ENCODE measurements at regions not wholly inside any gene's neighbourhood (a gene's known extent, or its start where the extent isn't known, plus 50 kb on each side); places are given as distances from the start of the nearest gene placed in this dataset.

- no peaks in the 10 kb centered on the region for H3K27me3 ChIP-seq (ENCODE audit: insufficient read depth, low read length, poor library complexity)
- peaks cover 16% of the 10 kb centered on the region for H3K9me3 ChIP-seq (ENCODE audit: insufficient read depth, low read length, severe bottlenecking)
- no peaks in the 10 kb centered on the region for H3K79me2 ChIP-seq (ENCODE audit: insufficient read depth, low read length)
- no peaks in the 10 kb centered on the region for H3K4me1 ChIP-seq (ENCODE audit: insufficient read depth, low read length)
- TF ChIP-seq EZH2 (IDR thresholded peaks at IDR 0.05; ENCODE audit: borderline replicate concordance, low read depth, low read length, severe bottlenecking), result no peak
- no peak for TF ChIP-seq CTCF (IDR thresholded peaks at IDR 0.05; ENCODE audit: borderline replicate concordance, extremely low read depth, low read length, poor library complexity, severe bottlenecking)
- no peak overlapping the region for H3K4me3 ChIP-seq (ENCODE audit: low read depth in 1 of 2, low read length in 2 of 2)
- no peak overlapping the region for H2AFZ ChIP-seq (ENCODE audit: low read depth, low read length)
- no peak for DNase-seq
- H3K9ac ChIP-seq (ENCODE audit: low read depth, low read length), result no peak overlapping the region
- H4K20me1 ChIP-seq (ENCODE audit: insufficient read depth, low read length), result no peaks in the 10 kb centered on the region
- no peak for ATAC-seq (ENCODE audit: insufficient read depth, low read depth)
- H3K4me2 ChIP-seq (ENCODE audit: insufficient read depth, low read length), result no peak overlapping the region
- H3K27ac ChIP-seq (ENCODE audit: low read length), result no peak overlapping the region
- H3K36me3 ChIP-seq (ENCODE audit: insufficient read depth, low read length), result no peaks in the 10 kb centered on the region
Measured at GRCh38 chr10:61189912-61190311, 245.9 kb upstream of the RHOBTB1 start.

GRCh38 chr10:61188691-61189090 lies 244.7 kb upstream of the RHOBTB1 start:
- no peak for ATAC-seq (ENCODE audit: insufficient read depth, low read depth)
- TF ChIP-seq EZH2 (IDR thresholded peaks at IDR 0.05; ENCODE audit: borderline replicate concordance, low read depth, low read length, severe bottlenecking), result no peak
- H3K4me3 ChIP-seq (ENCODE audit: low read depth in 1 of 2, low read length in 2 of 2), result no peak overlapping the region

GRCh38 chr10:61188101-61188500 lies 244.1 kb upstream of the RHOBTB1 start:
- H3K27ac ChIP-seq (ENCODE audit: low read length), result no peak overlapping the region
- no peak overlapping the region for H3K4me2 ChIP-seq (ENCODE audit: insufficient read depth, low read length)
- no peaks in the 10 kb centered on the region for H3K79me2 ChIP-seq (ENCODE audit: insufficient read depth, low read length)
- no peak overlapping the region for H2AFZ ChIP-seq (ENCODE audit: low read depth, low read length)
- DNase-seq, result no peak
- H3K9me3 ChIP-seq (ENCODE audit: insufficient read depth, low read length, severe bottlenecking), result peaks cover 11% of the 10 kb centered on the region
- ATAC-seq (ENCODE audit: insufficient read depth, low read depth), result no peak
- no peak for TF ChIP-seq CTCF (IDR thresholded peaks at IDR 0.05; ENCODE audit: borderline replicate concordance, extremely low read depth, low read length, poor library complexity, severe bottlenecking)
- no peak for TF ChIP-seq EZH2 (IDR thresholded peaks at IDR 0.05; ENCODE audit: borderline replicate concordance, low read depth, low read length, severe bottlenecking)
- H3K9ac ChIP-seq (ENCODE audit: low read depth, low read length), result no peak overlapping the region
- no peaks in the 10 kb centered on the region for H4K20me1 ChIP-seq (ENCODE audit: insufficient read depth, low read length)
- H3K4me3 ChIP-seq (ENCODE audit: low read depth in 1 of 2, low read length in 2 of 2), result no peak overlapping the region
- H3K36me3 ChIP-seq (ENCODE audit: insufficient read depth, low read length), result no peaks in the 10 kb centered on the region
- no peaks in the 10 kb centered on the region for H3K27me3 ChIP-seq (ENCODE audit: insufficient read depth, low read length, poor library complexity)
- H3K4me1 ChIP-seq (ENCODE audit: insufficient read depth, low read length), result no peaks in the 10 kb centered on the region

More at GRCh38 chr10:61188691-61189090, 244.7 kb upstream of the RHOBTB1 start:
- Histone ChIP-seq H3K79me2 (ENCODE audit: insufficient read depth, low read length) (no peaks in the 10 kb centered on the region), H3K27me3 (ENCODE audit: insufficient read depth, low read length, poor library complexity) (no peaks in the 10 kb centered on the region), H2AFZ (ENCODE audit: low read depth, low read length) (no peak overlapping the region), H3K4me1 (ENCODE audit: insufficient read depth, low read length) (no peaks in the 10 kb centered on the region), H3K9ac (ENCODE audit: low read depth, low read length) (no peak overlapping the region), H3K4me2 (ENCODE audit: insufficient read depth, low read length) (no peak overlapping the region), H3K36me3 (ENCODE audit: insufficient read depth, low read length) (no peaks in the 10 kb centered on the region), H3K9me3 (ENCODE audit: insufficient read depth, low read length, severe bottlenecking) (peaks cover 16% of the 10 kb centered on the region), H4K20me1 (ENCODE audit: insufficient read depth, low read length) (no peaks in the 10 kb centered on the region), H3K27ac (ENCODE audit: low read length) (no peak overlapping the region)
- no peak for DNase-seq

- Histone ChIP-seq H3K4me1 (ENCODE audit: insufficient read depth, low read length) (no peaks in the 10 kb centered on the region), H3K4me3 (ENCODE audit: low read depth in 1 of 2, low read length in 2 of 2) (no peak overlapping the region), H3K36me3 (ENCODE audit: insufficient read depth, low read length) (no peaks in the 10 kb centered on the region), H3K27ac (ENCODE audit: low read length) (no peak overlapping the region), H2AFZ (ENCODE audit: low read depth, low read length) (no peak overlapping the region), H4K20me1 (ENCODE audit: insufficient read depth, low read length) (no peaks in the 10 kb centered on the region), H3K9me3 (ENCODE audit: insufficient read depth, low read length, severe bottlenecking) (peaks cover 10% of the 10 kb centered on the region), H3K27me3 (ENCODE audit: insufficient read depth, low read length, poor library complexity) (no peaks in the 10 kb centered on the region), H3K4me2 (ENCODE audit: insufficient read depth, low read length) (no peak overlapping the region), H3K79me2 (ENCODE audit: insufficient read depth, low read length) (no peaks in the 10 kb centered on the region), H3K9ac (ENCODE audit: low read depth, low read length) (no peak overlapping the region)
- no peak for DNase-seq
- no peak for ATAC-seq (ENCODE audit: insufficient read depth, low read depth)
- TF ChIP-seq EZH2 (IDR thresholded peaks at IDR 0.05; ENCODE audit: borderline replicate concordance, low read depth, low read length, severe bottlenecking) (no peak), CTCF (IDR thresholded peaks at IDR 0.05; ENCODE audit: borderline replicate concordance, extremely low read depth, low read length, poor library complexity, severe bottlenecking) (no peak)
Measured at GRCh38 chr10:61187601-61188000, 243.6 kb upstream of the RHOBTB1 start.
